Caco-2 (cell line): ENCODE measurements at regions not wholly inside any gene's neighbourhood (a gene's known extent, or its start where the extent isn't known, plus 50 kb on each side); places are given as distances from the start of the nearest gene placed in this dataset.

Experiments
- BruUV-seq: library from RNA; stranded (reverse); fragments of 400-500 nt; replicated peaks from 2 replicates; lab custom pipeline; 2021; lab: Mats Ljungman, UMichigan
- CTCF ChIA-PET: fragments of 300-600 bp; sonication (Branson Sonifier 250); formaldehyde crosslinking; loops from one replicate; lab custom pipeline; 2022; ENCODE audit warnings: antibody characterized with exemption; lab: Charles Lee
- POLR2A ChIA-PET: fragments of 300-600 bp; sonication (Branson Sonifier 250); formaldehyde crosslinking; loops from one replicate; lab custom pipeline; 2022; ENCODE audit warnings: antibody characterized with exemption; lab: Charles Lee
- DNase-seq, 2 experiments: peaks; one replicate each; pipeline versions ENCODE4 v3.0.0 to v3.0.0-alpha.2; 2020 to 2022
- H3K27me3 ChIP-seq: replicated peaks from 2 replicates; pipeline ENCODE4 v1.6.0; 2011; ENCODE audit warnings: low read length; ENCODE audit not compliant: control insufficient read depth, insufficient read depth
- H3K36me3 ChIP-seq: 2 replicates; pipeline ENCODE4 v1.5.1; 2011; ENCODE audit warnings: low read length; ENCODE audit not compliant: control insufficient read depth, insufficient read depth
- H3K4me1 ChIP-seq: fragments of 250-450 bp; sonication (Bioruptor Pico); 2 replicates; pipeline ENCODE4 v1.5.1; 2020; ENCODE audit warnings: mild to moderate bottlenecking
- H3K4me3 ChIP-seq: 2 replicates; pipeline ENCODE4 v1.5.1; 2011; ENCODE audit warnings: low read depth, mild to moderate bottlenecking, control low read depth, low read length
- H3K9me3 ChIP-seq: fragments of 250-450 bp; sonication (Bioruptor Pico); 2 replicates; pipeline ENCODE4 v1.5.1; 2020; ENCODE audit warnings: mild to moderate bottlenecking, moderate library complexity
- H3K27ac Mint-ChIP-seq: one replicate; pipeline ENCODE4 v1.8.0; 2022; ENCODE audit warnings: mixed read lengths; ENCODE audit not compliant: unreplicated experiment
- H3K27me3 Mint-ChIP-seq: one replicate; pipeline ENCODE4 v1.8.0; 2022; ENCODE audit warnings: mixed read lengths; ENCODE audit not compliant: insufficient read depth, unreplicated experiment
- H3K36me3 Mint-ChIP-seq: one replicate; pipeline ENCODE4 v1.8.0; 2022; ENCODE audit warnings: mild to moderate bottlenecking, mixed read lengths; ENCODE audit not compliant: insufficient read depth, unreplicated experiment
- H3K4me1 Mint-ChIP-seq: one replicate; pipeline ENCODE4 v1.8.0; 2022; ENCODE audit warnings: low read depth, mixed read lengths; ENCODE audit not compliant: unreplicated experiment
- H3K4me3 Mint-ChIP-seq: one replicate; pipeline ENCODE4 v1.8.0; 2022; ENCODE audit warnings: mild to moderate bottlenecking, moderate library complexity, mixed read lengths; ENCODE audit not compliant: unreplicated experiment
- H3K9me3 Mint-ChIP-seq: one replicate; pipeline ENCODE4 v1.8.0; 2022; ENCODE audit warnings: mixed read lengths; ENCODE audit not compliant: unreplicated experiment
- CTCF ChIP-seq, 2 experiments: fragments of 200-600 bp in 1 of 2; IDR thresholded peaks; 1 replicate in 1 of 2; 2 replicates in 1 of 2; pipeline versions ENCODE4 v1.5.1 to v1.8.0; 2011 to 2022; ENCODE audit warnings: antibody characterized with exemption in 1 of 2, control low read depth in 1 of 2, inconsistent platforms in 1 of 2, low read depth in 1 of 2, low read length in 1 of 2, mild to moderate bottlenecking in 1 of 2, moderate library complexity in 1 of 2; ENCODE audit not compliant: insufficient read depth in 1 of 2, severe bottlenecking in 1 of 2, unreplicated experiment in 1 of 2
- intact Hi-C: fragments of 100-400 bp; cut with micrococcal nuclease; formaldehyde crosslinking; loops from one replicate; pipeline ENCODE4 v1.10.0; 2022; ENCODE audit not compliant: unreplicated experiment

GRCh38 chr6:4300917-4301316, 165.5 kb upstream of the ECI2 start:
- TF ChIP-seq CTCF (IDR thresholded peaks at IDR 0.05; ENCODE audit: insufficient read depth in 1 of 2, low read depth in 1 of 2, low read length in 1 of 2, severe bottlenecking in 1 of 2, unreplicated experiment in 1 of 2) = no peak
- Histone ChIP-seq H3K4me1 (no peaks in the 10 kb centered on the region), H3K27me3 (no peaks in the 10 kb centered on the region), H3K36me3 (no peaks in the 10 kb centered on the region), H3K4me3 (no peak overlapping the region), H3K9me3 (no peaks in the 10 kb centered on the region; the same call in 1 of the 2 replicates)
- Mint-ChIP-seq H3K4me1 (no peaks in the 10 kb centered on the region), H3K4me3 (no peak overlapping the region), H3K27ac (no peak overlapping the region), H3K36me3 (no peaks in the 10 kb centered on the region), H3K9me3 (peaks cover 17% of the 10 kb centered on the region), H3K27me3 (peaks cover 2% of the 10 kb centered on the region)
- ChIA-PET CTCF (no interaction called here), POLR2A (no interaction called here)
- intact Hi-C loops = no loop called here
- no TSS peak for BruUV-seq
- DNase-seq = no peak

GRCh38 chr6:4299476-4299875, 164.1 kb upstream of the ECI2 start:
- DNase-seq = no peak
- Mint-ChIP-seq H3K4me1 (no peaks in the 10 kb centered on the region), H3K27me3 (peaks cover 2% of the 10 kb centered on the region), H3K27ac (no peak overlapping the region), H3K36me3 (no peaks in the 10 kb centered on the region), H3K9me3 (peaks cover 17% of the 10 kb centered on the region), H3K4me3 (no peak overlapping the region)
- POLR2A ChIA-PET = no interaction called here
- intact Hi-C loops = no loop called here
- H3K36me3 ChIP-seq = no peaks in the 10 kb centered on the region
- no peak for TF ChIP-seq CTCF (IDR thresholded peaks at IDR 0.05; ENCODE audit: insufficient read depth in 1 of 2, low read depth in 1 of 2, low read length in 1 of 2, severe bottlenecking in 1 of 2, unreplicated experiment in 1 of 2)
- H3K27me3 ChIP-seq = no peaks in the 10 kb centered on the region
- no TSS peak for BruUV-seq
- H3K4me1 ChIP-seq = no peaks in the 10 kb centered on the region
- CTCF ChIA-PET = no interaction called here
- H3K4me3 ChIP-seq = no peak overlapping the region
- H3K9me3 ChIP-seq = no peaks in the 10 kb centered on the region; the same call in 1 of the 2 replicates

- Mint-ChIP-seq H3K4me3 (no peak overlapping the region), H3K27ac (no peak overlapping the region), H3K4me1 (no peaks in the 10 kb centered on the region), H3K36me3 (no peaks in the 10 kb centered on the region), H3K27me3 (no peaks in the 10 kb centered on the region), H3K9me3 (peaks cover 17% of the 10 kb centered on the region)
- no peak for DNase-seq
- H3K27me3 ChIP-seq = no peaks in the 10 kb centered on the region
- ChIA-PET CTCF (no interaction called here), POLR2A (no interaction called here)
- H3K36me3 ChIP-seq = no peaks in the 10 kb centered on the region
- no peak overlapping the region for H3K4me3 ChIP-seq
- H3K9me3 ChIP-seq = no peaks in the 10 kb centered on the region; the same call in 1 of the 2 replicates
- TF ChIP-seq CTCF (IDR thresholded peaks at IDR 0.05; ENCODE audit: insufficient read depth in 1 of 2, low read depth in 1 of 2, low read length in 1 of 2, severe bottlenecking in 1 of 2, unreplicated experiment in 1 of 2) = no peak
- no TSS peak for BruUV-seq
- intact Hi-C loops = no loop called here
- H3K4me1 ChIP-seq = no peaks in the 10 kb centered on the region
These were observed 162.0 kb upstream of the ECI2 start for GRCh38 chr6:4297348-4297747.
